Endodermal cell (in vitro differentiated cells): ENCODE measurements at regions not wholly inside any gene's neighbourhood (a gene's known extent, or its start where the extent isn't known, plus 50 kb on each side); places are given as distances from the start of the nearest gene placed in this dataset.

Experiments
- DNase-seq: peaks from one replicate; pipeline ENCODE4 v3.0.0-alpha.2; 2017
- H3K27ac ChIP-seq: 2 replicates; pipeline ENCODE4 v1.5.1; 2013; ENCODE audit warnings: mild to moderate bottlenecking, low read depth, low read length, moderate library complexity
- H3K27me3 ChIP-seq: 2 replicates; pipeline ENCODE4 v1.6.1; 2013; ENCODE audit warnings: mild to moderate bottlenecking, low read length, moderate library complexity; ENCODE audit not compliant: insufficient read depth, control insufficient read depth, poor library complexity, severe bottlenecking
- H3K36me3 ChIP-seq: 2 replicates; pipeline ENCODE4 v1.7.0; 2013; ENCODE audit warnings: mild to moderate bottlenecking, low read length, moderate library complexity; ENCODE audit not compliant: control insufficient read depth, insufficient read depth
- H3K4me1 ChIP-seq: one replicate; pipeline ENCODE4 v1.7.0; 2013; ENCODE audit warnings: low read length; ENCODE audit not compliant: control insufficient read depth, insufficient read depth
- H3K4me3 ChIP-seq: 2 replicates; pipeline ENCODE4 v1.5.1; 2013; ENCODE audit warnings: mild to moderate bottlenecking, low read length, moderate library complexity
- H3K9ac ChIP-seq: 2 replicates; pipeline ENCODE4 v1.6.1; 2013; ENCODE audit warnings: mild to moderate bottlenecking, low read length, moderate library complexity; ENCODE audit not compliant: poor library complexity, severe bottlenecking; ENCODE audit errors: extremely low read depth
- H3K9me3 ChIP-seq: 2 replicates; pipeline ENCODE4 v1.6.1; 2013; ENCODE audit warnings: mild to moderate bottlenecking, low read length, moderate library complexity; ENCODE audit not compliant: control insufficient read depth
- H3K27ac Mint-ChIP-seq: 2 replicates; pipeline ENCODE4 v1.8.0; 2020; ENCODE audit warnings: mixed read lengths
- H3K27me3 Mint-ChIP-seq: 2 replicates; pipeline ENCODE4 v1.8.0; 2021; ENCODE audit warnings: mild to moderate bottlenecking, mixed read lengths; ENCODE audit not compliant: insufficient read depth
- H3K36me3 Mint-ChIP-seq: 2 replicates; pipeline ENCODE4 v1.8.0; 2020; ENCODE audit warnings: low read depth, mixed read lengths
- H3K4me1 Mint-ChIP-seq: 2 replicates; pipeline ENCODE4 v1.8.0; 2020; ENCODE audit warnings: mixed read lengths
- H3K4me3 Mint-ChIP-seq: 2 replicates; pipeline ENCODE4 v1.8.0; 2020; ENCODE audit warnings: mild to moderate bottlenecking, moderate library complexity, mixed read lengths
- H3K9me3 Mint-ChIP-seq: 2 replicates; pipeline ENCODE4 v1.8.0; 2020; ENCODE audit warnings: mild to moderate bottlenecking, mixed read lengths
- CTCF ChIP-seq: fragments of 200-600 bp; sonication (generic); conservative IDR thresholded peaks from 2 replicates; pipeline ENCODE4 v1.5.0; 2021; ENCODE audit warnings: antibody characterized with exemption, mild to moderate bottlenecking
- WGBS, 2 experiments: methylation state at CpG; one replicate each; pipeline versions ENCODE4 v1.1.5 to v1.1.7; 2013; ENCODE audit warnings: missing lambda C conversion rate in 2 of 2, mixed read lengths in 1 of 2; ENCODE audit not compliant: insufficient coverage in 1 of 2, insufficient read length in 1 of 2; 5-methylcytosine and 5-hydroxymethylcytosine counted together

DNA sequence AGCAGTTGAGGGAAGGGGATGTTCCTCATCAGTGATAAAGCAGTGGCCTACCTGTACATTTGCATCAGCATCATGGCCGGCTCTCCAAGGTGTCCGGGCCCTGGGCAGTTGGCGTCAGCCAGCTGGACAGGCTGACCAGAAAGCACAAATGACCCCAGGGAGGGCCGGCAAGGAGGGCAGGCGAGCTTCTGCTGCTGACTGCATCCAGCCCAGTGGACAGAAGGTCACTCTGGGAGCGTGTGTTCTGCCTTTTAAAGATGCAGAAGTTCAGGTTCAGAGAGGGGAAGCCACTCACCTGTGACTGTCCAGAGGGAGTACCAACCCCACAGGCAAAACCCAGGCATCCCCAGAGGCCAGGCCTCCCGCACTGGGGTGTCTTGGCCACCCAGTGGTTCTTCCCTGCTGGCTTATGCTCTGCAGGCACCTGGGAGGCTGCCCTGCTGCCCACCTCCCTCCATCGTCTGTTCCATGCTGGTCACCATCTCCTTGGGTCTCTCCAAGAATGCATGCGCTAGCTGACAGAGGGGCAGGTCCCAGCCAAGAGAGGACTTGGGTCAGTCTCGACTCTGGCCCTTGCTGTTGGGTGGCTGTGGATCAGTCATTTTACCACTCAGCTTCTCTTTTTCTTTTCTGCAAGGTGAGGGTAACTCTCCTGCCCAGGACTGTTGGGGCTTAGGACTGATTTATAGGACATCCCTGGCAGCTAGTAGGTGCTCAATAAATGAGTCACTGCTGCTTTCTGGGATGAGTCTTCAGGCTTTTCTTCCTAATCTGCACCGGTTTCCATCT, 89.9 kb downstream of the INHBB start:
- 82 to 84% methylated on average over 6 to 11 of the region's 11 CpGs for WGBS, 2 experiments

GRCh38 chr2:120436460-120436739, 90.5 kb downstream of the INHBB start:
- H3K4me1 ChIP-seq: no peaks in the 10 kb centered on the region
- H3K27ac ChIP-seq: no peak overlapping the region
- no peak overlapping the region for H3K4me3 Mint-ChIP-seq
- H3K9me3 ChIP-seq: no peaks in the 10 kb centered on the region
- no peaks in the 10 kb centered on the region for H3K4me1 Mint-ChIP-seq
- H3K9ac ChIP-seq: no peak overlapping the region
- WGBS, 2 experiments: 89% methylated on average over 1 of the region's 1 CpG; no CpG with 5 or more reads in 1 of the 2 experiments
- H3K27me3 ChIP-seq: peaks cover 57% of the 10 kb centered on the region
- no peak overlapping the region for H3K27ac Mint-ChIP-seq
- H3K9me3 Mint-ChIP-seq: no peaks in the 10 kb centered on the region
- no peak overlapping the region for H3K4me3 ChIP-seq
- no peaks in the 10 kb centered on the region for H3K36me3 ChIP-seq
- H3K36me3 Mint-ChIP-seq: no peaks in the 10 kb centered on the region
- peaks cover 48% of the 10 kb centered on the region for H3K27me3 Mint-ChIP-seq
- TF ChIP-seq CTCF: no peak
- peak; percentile 24 for DNase-seq

More for the DNA sequence above, 89.9 kb downstream of the INHBB start:
- Mint-ChIP-seq H3K36me3 (no peaks in the 10 kb centered on the region), H3K4me3 (no peak overlapping the region), H3K27ac (no peak overlapping the region), H3K4me1 (no peaks in the 10 kb centered on the region), H3K27me3 (peaks cover 45% of the 10 kb centered on the region), H3K9me3 (no peaks in the 10 kb centered on the region)
- DNase-seq: peak; percentile 40
- no peak overlapping the region for H3K4me3 ChIP-seq
- no peak overlapping the region for H3K27ac ChIP-seq
- H3K9me3 ChIP-seq: no peaks in the 10 kb centered on the region
- H3K27me3 ChIP-seq: peaks cover 52% of the 10 kb centered on the region
- H3K9ac ChIP-seq: no peak overlapping the region
- no peaks in the 10 kb centered on the region for H3K4me1 ChIP-seq
- TF ChIP-seq CTCF: no peak
- no peaks in the 10 kb centered on the region for H3K36me3 ChIP-seq

GRCh38 chr2:120436885-120437603, 91.1 kb downstream of the INHBB start:
- peak; percentile 94 for DNase-seq
- H3K27ac ChIP-seq: no peak overlapping the region
- Mint-ChIP-seq H3K4me1 (peaks cover 2% of the 10 kb centered on the region), H3K27ac (no peak overlapping the region), H3K9me3 (no peaks in the 10 kb centered on the region), H3K27me3 (peaks cover 54% of the 10 kb centered on the region), H3K36me3 (no peaks in the 10 kb centered on the region), H3K4me3 (no peak overlapping the region)
- H3K9ac ChIP-seq: no peak overlapping the region
- H3K27me3 ChIP-seq: peaks cover 64% of the 10 kb centered on the region
- H3K4me1 ChIP-seq: no peaks in the 10 kb centered on the region
- peak; percentile 92 for TF ChIP-seq CTCF
- 66 to 67% methylated on average over 4 to 7 of the region's 7 CpGs for WGBS, 2 experiments
- no peaks in the 10 kb centered on the region for H3K36me3 ChIP-seq
- no peaks in the 10 kb centered on the region for H3K9me3 ChIP-seq
- no peak overlapping the region for H3K4me3 ChIP-seq
